Cardiac muscle cell (in vitro differentiated cells and primary cell): ENCODE measurements at regions not wholly inside any gene's neighbourhood (a gene's known extent, or its start where the extent isn't known, plus 50 kb on each side); places are given as distances from the start of the nearest gene placed in this dataset.
A peak's percentile ranks its signal among the peaks of the same experiment; 100 is the strongest.

ENCODE experiments used
- DNase-seq, 2 donors: peaks; one replicate each; pipeline versions ENCODE4 v3.0.0 to v3.0.0-alpha.2; 2010 to 2017; ENCODE audit warnings: low read depth in 1 of 2, low spot score in 1 of 2
- H3K27ac ChIP-seq: fragments of 200-600 bp; sonication (generic); 2 replicates; pipeline ENCODE4 v1.5.1; 2016
- H3K27me3 ChIP-seq: fragments of 200-600 bp; sonication (generic); 2 replicates; pipeline ENCODE4 v1.6.0; 2016; ENCODE audit warnings: control low read depth
- H3K36me3 ChIP-seq: fragments of 200-600 bp; sonication (generic); 2 replicates; pipeline ENCODE4 v1.5.1; 2016; ENCODE audit warnings: control low read depth
- H3K4me1 ChIP-seq: fragments of 200-600 bp; sonication (generic); 2 replicates; pipeline ENCODE4 v1.8.1; 2017; ENCODE audit warnings: low read depth, mild to moderate bottlenecking, mixed run types
- H3K4me3 ChIP-seq: fragments of 200-600 bp; sonication (generic); 2 replicates; pipeline ENCODE4 v1.5.1; 2016; ENCODE audit warnings: mild to moderate bottlenecking
- H3K9me3 ChIP-seq: fragments of 200-600 bp; sonication (generic); 2 replicates; pipeline ENCODE4 v1.5.1; 2017; ENCODE audit warnings: low read depth, mild to moderate bottlenecking, control low read depth
- TF ChIP-seq, protein P1 (sequence below): IDR thresholded peaks from 2 replicates; pipeline ENCODE4 v1.5.1; 2012; ENCODE audit warnings: low read depth, mild to moderate bottlenecking, low read length

DNA sequence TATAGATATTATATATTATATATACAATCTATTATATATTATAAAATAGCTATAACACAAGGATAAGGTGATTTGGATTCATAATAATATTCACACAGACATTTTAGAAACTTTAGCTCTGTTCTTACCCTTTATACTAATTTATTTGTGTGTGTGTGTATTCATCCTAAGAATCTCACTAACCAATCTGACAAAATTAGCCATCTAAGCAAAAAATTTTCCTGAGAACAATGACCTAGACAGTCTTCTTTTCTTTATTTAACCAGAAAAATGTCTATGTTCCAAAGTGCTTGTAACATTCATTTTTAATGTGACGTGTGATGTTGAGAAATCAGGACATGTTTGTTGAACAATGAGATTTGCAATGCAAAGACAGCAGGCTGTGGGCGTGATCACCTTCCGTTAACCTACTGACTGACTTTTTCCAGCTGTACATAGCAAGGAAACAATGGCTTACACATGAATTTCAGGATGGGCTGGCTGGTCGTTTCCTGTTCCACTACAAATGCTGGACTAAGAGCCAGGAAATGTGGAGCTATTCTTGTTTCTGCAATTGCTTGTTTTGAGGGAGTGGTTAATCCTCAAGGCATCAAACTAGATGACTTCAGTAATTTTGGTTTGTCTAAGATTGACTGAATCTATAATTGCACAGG lies 634.6 kb upstream of the ARGLU1 start:
- H3K27ac ChIP-seq = no peak overlapping the region
- no peaks in the 10 kb centered on the region for H3K9me3 ChIP-seq
- no peaks in the 10 kb centered on the region for H3K27me3 ChIP-seq
- H3K4me1 ChIP-seq = no peaks in the 10 kb centered on the region
- no peaks in the 10 kb centered on the region for H3K36me3 ChIP-seq
- TF ChIP-seq, protein P1, sequence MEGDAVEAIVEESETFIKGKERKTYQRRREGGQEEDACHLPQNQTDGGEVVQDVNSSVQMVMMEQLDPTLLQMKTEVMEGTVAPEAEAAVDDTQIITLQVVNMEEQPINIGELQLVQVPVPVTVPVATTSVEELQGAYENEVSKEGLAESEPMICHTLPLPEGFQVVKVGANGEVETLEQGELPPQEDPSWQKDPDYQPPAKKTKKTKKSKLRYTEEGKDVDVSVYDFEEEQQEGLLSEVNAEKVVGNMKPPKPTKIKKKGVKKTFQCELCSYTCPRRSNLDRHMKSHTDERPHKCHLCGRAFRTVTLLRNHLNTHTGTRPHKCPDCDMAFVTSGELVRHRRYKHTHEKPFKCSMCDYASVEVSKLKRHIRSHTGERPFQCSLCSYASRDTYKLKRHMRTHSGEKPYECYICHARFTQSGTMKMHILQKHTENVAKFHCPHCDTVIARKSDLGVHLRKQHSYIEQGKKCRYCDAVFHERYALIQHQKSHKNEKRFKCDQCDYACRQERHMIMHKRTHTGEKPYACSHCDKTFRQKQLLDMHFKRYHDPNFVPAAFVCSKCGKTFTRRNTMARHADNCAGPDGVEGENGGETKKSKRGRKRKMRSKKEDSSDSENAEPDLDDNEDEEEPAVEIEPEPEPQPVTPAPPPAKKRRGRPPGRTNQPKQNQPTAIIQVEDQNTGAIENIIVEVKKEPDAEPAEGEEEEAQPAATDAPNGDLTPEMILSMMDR = no peak
- DNase-seq = peak in 1 of 2 donors; percentile 95
- no peak overlapping the region for H3K4me3 ChIP-seq

DNA sequence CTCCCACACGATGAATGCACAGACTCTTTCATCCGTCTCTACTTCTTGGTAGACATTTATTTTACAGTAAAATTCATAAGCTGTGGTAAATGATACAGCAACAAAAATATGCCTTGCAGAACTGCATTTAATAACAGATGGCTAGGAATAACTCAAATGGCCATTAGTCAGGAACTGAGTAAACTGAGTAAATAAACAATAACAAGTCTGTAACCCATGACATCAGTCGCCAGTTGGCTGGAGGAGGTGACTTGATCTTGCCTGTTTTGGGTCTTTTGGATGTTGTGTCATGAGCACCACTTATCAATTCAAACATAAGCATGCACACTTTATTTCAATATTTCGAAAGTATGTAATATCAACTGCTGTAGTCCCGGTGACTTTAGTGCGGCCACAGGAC lies 632.6 kb upstream of the ARGLU1 start:
- TF ChIP-seq, protein P1 = no peak
- Histone ChIP-seq H3K36me3 (no peaks in the 10 kb centered on the region), H3K27ac (no peak overlapping the region), H3K4me3 (no peak overlapping the region), H3K9me3 (no peaks in the 10 kb centered on the region), H3K27me3 (no peaks in the 10 kb centered on the region), H3K4me1 (no peaks in the 10 kb centered on the region)
- no peak for DNase-seq

DNA sequence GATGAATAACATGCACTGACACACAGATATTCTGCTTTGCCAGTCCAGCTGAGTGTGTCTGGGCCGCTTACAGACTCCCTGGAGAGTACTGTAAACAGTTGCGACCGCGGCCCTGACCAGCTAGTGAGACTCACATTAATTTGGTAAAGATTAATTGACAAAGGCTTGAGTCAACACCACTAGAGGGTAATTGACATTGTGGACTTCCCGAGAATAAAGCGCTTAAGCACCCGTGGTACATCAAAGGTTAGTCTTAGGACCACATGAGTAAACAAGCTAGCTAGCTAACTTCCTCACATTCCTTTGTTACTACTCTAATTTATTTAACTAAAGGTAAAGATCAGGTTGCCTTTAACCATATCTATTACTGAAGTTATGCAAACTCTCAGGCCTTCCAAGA lies 624.4 kb upstream of the ARGLU1 start:
- DNase-seq = no peak

DNA sequence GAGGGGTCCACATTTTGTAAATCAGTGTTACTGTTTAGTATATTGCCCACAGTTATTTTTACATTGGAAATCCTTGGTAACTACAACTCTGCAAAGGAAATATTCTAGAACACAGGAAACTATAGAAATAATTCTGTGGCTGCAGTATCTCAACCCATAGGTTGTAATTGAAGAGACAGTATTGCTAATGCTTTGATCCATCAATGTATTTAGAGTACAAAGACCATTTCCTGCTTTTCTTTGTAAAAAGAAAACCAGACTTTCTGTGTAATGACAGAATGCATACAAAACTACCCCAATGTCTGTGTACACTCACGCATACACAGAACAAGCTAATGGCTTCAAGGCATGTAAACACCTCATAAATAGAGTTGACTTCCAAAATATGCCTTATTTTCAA lies 622.1 kb upstream of the ARGLU1 start:
- H3K36me3 ChIP-seq = no peaks in the 10 kb centered on the region
- H3K27me3 ChIP-seq = no peaks in the 10 kb centered on the region
- DNase-seq = no peak
- TF ChIP-seq, protein P1 = no peak
- no peak overlapping the region for H3K27ac ChIP-seq
- H3K4me3 ChIP-seq = no peak overlapping the region
- H3K9me3 ChIP-seq = no peaks in the 10 kb centered on the region
- no peaks in the 10 kb centered on the region for H3K4me1 ChIP-seq

More for the DNA sequence above, 624.4 kb upstream of the ARGLU1 start:
- Histone ChIP-seq H3K4me1 (no peaks in the 10 kb centered on the region), H3K4me3 (no peak overlapping the region), H3K9me3 (no peaks in the 10 kb centered on the region), H3K27ac (no peak overlapping the region), H3K27me3 (no peaks in the 10 kb centered on the region), H3K36me3 (no peaks in the 10 kb centered on the region)
- TF ChIP-seq, protein P1 = no peak

DNA sequence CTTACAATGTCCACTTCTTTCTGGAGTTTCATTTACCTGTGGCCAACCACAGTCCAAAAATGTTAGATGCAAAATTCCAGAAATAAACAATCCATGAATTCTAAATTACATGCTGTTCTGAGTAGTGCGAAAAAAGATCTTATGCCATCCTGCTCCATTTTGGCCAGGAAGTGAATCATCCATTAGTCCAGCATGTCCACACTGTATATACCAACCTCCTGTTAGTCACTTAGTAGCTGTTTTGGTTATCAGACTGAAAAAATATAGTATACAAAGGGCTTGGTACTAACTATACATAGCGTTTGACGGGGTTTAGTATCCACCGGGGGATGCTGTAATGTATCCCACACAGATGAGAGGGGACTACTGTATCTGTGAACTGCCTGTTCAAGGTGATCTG lies 618.0 kb upstream of the ARGLU1 start:
- Histone ChIP-seq H3K4me3 (no peak overlapping the region), H3K27me3 (no peaks in the 10 kb centered on the region), H3K4me1 (no peaks in the 10 kb centered on the region), H3K27ac (no peak overlapping the region), H3K36me3 (no peaks in the 10 kb centered on the region), H3K9me3 (no peaks in the 10 kb centered on the region)
- DNase-seq = peak in 1 of 2 donors; percentile 30
- TF ChIP-seq, protein P1 = no peak
